Psoas muscle (tissue), 7 donors: ENCODE measurements at regions not wholly inside any gene's neighbourhood (a gene's known extent, or its start where the extent isn't known, plus 50 kb on each side); places are given as distances from the start of the nearest gene placed in this dataset.

Experiments used
- ATAC-seq, 4 donors: fragments of 200-7000 bp; cut with Tn5 transposase; one replicate each; pipeline ENCODE4 v1.9.1; 2020; ENCODE audit warnings: moderate library complexity in 3 of 4, mild to moderate bottlenecking in 2 of 4
- DNase-seq, 2 donors: peaks; one replicate each; pipeline ENCODE4 v3.0.0-alpha.2; 2020
- H3K27ac ChIP-seq: fragments of 200-600 bp; one replicate; pipeline ENCODE4 v1.8.0; 2022
- H3K27me3 ChIP-seq, 3 donors: fragments of 200-600 bp in 1 of 3; one replicate each; pipeline versions ENCODE4 v1.6.1 to v1.8.0; 2013 to 2022; ENCODE audit warnings: low read length in 2 of 3, mild to moderate bottlenecking in 2 of 3, moderate library complexity in 1 of 3; ENCODE audit not compliant: insufficient read depth in 3 of 3
- H3K36me3 ChIP-seq, 2 donors: fragments of 200-600 bp in 1 of 2; one replicate each; pipeline versions ENCODE4 v1.6.1 to v1.8.0; 2013 to 2022; ENCODE audit warnings: low read depth in 1 of 2, mild to moderate bottlenecking in 1 of 2, moderate library complexity in 1 of 2; ENCODE audit not compliant: insufficient read depth in 1 of 2
- H3K4me1 ChIP-seq: fragments of 200-600 bp; one replicate; pipeline ENCODE4 v1.8.0; 2022
- H3K4me3 ChIP-seq: fragments of 200-600 bp; one replicate; pipeline ENCODE4 v1.8.0; 2022; ENCODE audit warnings: mild to moderate bottlenecking
- H3K9me3 ChIP-seq: fragments of 200-600 bp; one replicate; pipeline ENCODE4 v1.8.0; 2022
- WGBS, 3 donors: extraction: QIAGEN DNeasy Blood & Tissue Kit; methylation state at CpG; one replicate each; pipeline versions ENCODE4 v1.1.6 to v1.1.7; 2013; 5-methylcytosine and 5-hydroxymethylcytosine counted together
- intact Hi-C, 2 donors: fragments of 100-400 bp; cut with DNase I; formaldehyde crosslinking; loops; one replicate each; pipeline versions ENCODE4 v1.11.0 to v1.14.2; 2022
- TF ChIP-seq, protein P1 (sequence below): fragments of 200-600 bp; IDR thresholded peaks from one replicate; pipeline ENCODE4 v1.8.0; 2022; ENCODE audit warnings: antibody characterized with exemption
- donor health status: healthy with polysubstance abuse.
- donor health status: DM: no; HTN: no; CAD: no; lungs with moderate emphysema.
- donor health status: Bipolar disorder and iron deficiency.
- donor health status: healthy.
- donor health status: DM: yes; HTN: yes; CAD: no.
- donor health status: DM: no; HTN: no; CAD: no.
- donor health status: DM: yes; HTN: yes; CAD: no.

DNA sequence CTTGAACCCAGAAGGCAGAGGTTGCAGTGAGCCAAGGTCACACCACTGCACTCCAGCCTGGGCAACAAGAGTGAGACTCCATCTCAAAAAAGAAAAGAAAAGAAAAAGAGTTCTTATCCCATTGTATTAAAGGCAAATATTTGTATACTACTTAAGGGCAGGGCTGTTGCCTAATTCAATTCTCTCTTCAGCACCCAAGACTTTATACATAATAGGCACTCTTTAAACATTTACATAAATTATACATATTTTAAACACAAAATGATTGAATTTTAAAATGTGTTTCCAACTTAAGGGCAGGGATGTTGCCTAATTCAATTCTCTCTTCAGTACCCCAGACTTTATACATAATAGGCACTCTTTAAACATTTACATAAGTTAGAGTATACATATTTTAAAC, 424.3 kb upstream of the ARID1B start:
- Histone ChIP-seq H3K9me3 (no peaks in the 10 kb centered on the region), H3K36me3 (no peaks in the 10 kb centered on the region), H3K4me1 (no peaks in the 10 kb centered on the region), H3K27ac (no peak overlapping the region), H3K4me3 (no peak overlapping the region), H3K27me3 (no peaks in the 10 kb centered on the region)
- intact Hi-C loops, result no loop called here
- TF ChIP-seq, protein P1, sequence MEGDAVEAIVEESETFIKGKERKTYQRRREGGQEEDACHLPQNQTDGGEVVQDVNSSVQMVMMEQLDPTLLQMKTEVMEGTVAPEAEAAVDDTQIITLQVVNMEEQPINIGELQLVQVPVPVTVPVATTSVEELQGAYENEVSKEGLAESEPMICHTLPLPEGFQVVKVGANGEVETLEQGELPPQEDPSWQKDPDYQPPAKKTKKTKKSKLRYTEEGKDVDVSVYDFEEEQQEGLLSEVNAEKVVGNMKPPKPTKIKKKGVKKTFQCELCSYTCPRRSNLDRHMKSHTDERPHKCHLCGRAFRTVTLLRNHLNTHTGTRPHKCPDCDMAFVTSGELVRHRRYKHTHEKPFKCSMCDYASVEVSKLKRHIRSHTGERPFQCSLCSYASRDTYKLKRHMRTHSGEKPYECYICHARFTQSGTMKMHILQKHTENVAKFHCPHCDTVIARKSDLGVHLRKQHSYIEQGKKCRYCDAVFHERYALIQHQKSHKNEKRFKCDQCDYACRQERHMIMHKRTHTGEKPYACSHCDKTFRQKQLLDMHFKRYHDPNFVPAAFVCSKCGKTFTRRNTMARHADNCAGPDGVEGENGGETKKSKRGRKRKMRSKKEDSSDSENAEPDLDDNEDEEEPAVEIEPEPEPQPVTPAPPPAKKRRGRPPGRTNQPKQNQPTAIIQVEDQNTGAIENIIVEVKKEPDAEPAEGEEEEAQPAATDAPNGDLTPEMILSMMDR, result no peak
- no peak for DNase-seq
- ATAC-seq, result no peak

DNA sequence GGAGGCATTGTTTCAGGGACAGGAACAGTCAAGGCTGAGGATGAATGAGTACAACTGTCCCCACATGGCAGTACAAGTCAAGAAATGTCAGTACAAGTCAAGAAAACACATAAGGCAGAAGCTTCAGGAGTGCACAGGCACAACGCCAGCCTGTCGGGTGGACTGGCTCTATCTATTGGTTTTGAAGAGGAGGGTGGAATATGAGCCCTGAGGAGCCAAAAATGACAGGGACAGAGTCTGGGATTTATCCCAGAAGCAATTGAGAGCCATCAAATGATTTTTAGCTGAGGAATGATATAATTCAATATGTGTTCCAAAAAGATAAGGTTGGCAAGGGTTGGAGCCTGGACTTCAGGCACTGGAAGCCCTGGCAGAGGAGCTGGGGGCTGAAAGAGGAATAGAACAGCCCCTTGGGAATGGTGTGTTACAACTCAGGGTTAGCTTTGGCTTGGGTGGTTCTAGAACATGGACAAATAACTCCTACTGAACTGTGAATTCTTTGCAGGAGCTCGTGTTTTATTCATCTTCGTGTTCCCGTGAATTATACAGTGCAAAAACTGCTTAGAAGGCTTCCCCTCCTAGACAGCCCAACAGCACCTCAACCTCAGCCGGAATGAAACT, 425.7 kb upstream of the ARID1B start:
- Histone ChIP-seq H3K36me3 (no peaks in the 10 kb centered on the region), H3K4me3 (no peak overlapping the region), H3K27ac (no peak overlapping the region), H3K9me3 (no peaks in the 10 kb centered on the region), H3K4me1 (no peaks in the 10 kb centered on the region), H3K27me3 (no peaks in the 10 kb centered on the region)
- 77 to 92% (median 79%) methylated on average over 6 of the region's 6 CpGs for WGBS, 3 donors
- ATAC-seq (no peak), DNase-seq (no peak)
- intact Hi-C loops, result no loop called here
- TF ChIP-seq, protein P1, result no peak

DNA sequence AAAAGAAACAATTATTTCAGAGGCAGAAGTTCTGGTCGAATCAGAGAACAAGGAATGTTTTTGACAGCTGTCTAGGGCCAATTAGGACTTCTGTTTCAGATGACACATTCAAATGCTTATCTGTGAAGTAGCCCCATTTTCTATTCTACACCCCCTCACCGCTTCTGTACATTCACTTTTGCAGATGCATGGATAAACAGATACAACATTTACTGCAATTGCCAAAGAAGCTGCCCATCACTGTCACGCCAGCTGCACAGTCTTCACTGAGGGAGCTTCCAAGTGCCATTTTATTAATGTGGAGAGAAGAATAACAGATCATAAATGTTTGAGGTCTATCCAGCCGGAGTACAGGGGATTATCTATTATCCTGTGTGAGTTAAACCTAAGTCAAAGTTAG, 426.8 kb upstream of the ARID1B start:
- DNase-seq (no peak), ATAC-seq (no peak)
- H3K27me3 ChIP-seq, result no peaks in the 10 kb centered on the region
- intact Hi-C loops, result no loop called here
- H3K4me3 ChIP-seq, result no peak overlapping the region
- H3K9me3 ChIP-seq, result no peaks in the 10 kb centered on the region
- no peaks in the 10 kb centered on the region for H3K36me3 ChIP-seq
- H3K27ac ChIP-seq, result no peak overlapping the region
- TF ChIP-seq, protein P1, result no peak
- 62 to 68% (median 67%) methylated on average over 4 of the region's 4 CpGs for WGBS, 3 donors
- H3K4me1 ChIP-seq, result no peaks in the 10 kb centered on the region

DNA sequence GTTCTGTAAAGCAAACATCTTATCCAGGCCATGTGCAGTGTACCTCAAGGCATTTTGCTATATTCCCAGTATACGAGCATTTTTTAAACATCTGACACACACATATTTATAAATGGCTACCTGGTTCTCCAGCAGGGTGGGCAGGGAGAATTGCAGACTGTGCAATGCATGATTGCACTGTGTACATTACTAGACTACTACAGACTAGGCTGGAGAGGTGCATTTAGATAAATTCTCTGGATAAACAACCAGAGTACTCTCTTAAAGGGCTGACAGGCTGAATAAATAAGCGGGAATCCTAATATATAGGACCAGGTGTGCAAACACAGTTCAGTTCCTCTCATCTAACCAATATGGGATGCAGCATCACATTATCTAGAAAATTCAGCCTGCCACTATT, 428.3 kb upstream of the ARID1B start:
- Histone ChIP-seq H3K4me1 (no peaks in the 10 kb centered on the region), H3K36me3 (no peaks in the 10 kb centered on the region), H3K27me3 (no peaks in the 10 kb centered on the region), H3K9me3 (no peaks in the 10 kb centered on the region), H3K4me3 (no peak overlapping the region), H3K27ac (no peak overlapping the region)
- ATAC-seq (no peak), DNase-seq (no peak)
- intact Hi-C loops, result no loop called here
- TF ChIP-seq, protein P1, result no peak
- 80 to 82% (median 82%) methylated on average over 2 of the region's 2 CpGs for WGBS, 3 donors

DNA sequence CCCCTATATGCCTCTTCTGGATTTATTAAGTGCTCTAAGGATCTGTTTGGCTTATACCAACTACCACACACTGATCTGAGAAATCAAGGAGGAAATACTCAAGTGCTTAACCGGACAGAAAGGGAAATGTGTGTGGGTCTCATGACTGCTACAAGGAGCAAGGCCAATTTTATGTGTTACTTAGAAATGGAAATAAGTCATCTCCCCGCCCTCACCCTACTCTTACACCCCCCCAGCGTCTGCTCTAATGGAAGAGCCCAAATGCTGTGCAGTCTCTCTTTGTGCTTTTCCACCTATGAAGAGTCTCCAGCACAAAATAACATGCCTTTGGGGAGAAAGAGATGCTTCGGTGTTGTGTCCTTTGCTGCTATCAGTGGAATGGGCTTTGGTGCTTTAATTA, 428.8 kb upstream of the ARID1B start:
- Histone ChIP-seq H3K36me3 (no peaks in the 10 kb centered on the region), H3K27ac (no peak overlapping the region), H3K9me3 (no peaks in the 10 kb centered on the region), H3K27me3 (no peaks in the 10 kb centered on the region), H3K4me3 (no peak overlapping the region), H3K4me1 (no peaks in the 10 kb centered on the region)
- DNase-seq (no peak), ATAC-seq (no peak)
- TF ChIP-seq, protein P1, result no peak
- WGBS, 3 donors, result 66 to 73% (median 67%) methylated on average over 4 of the region's 4 CpGs
- intact Hi-C loops, result no loop called here
